ENCODE measurements at regions not wholly inside any gene's neighbourhood (a gene's known extent, or its start where the extent isn't known, plus 50 kb on each side); places are given as distances from the start of the nearest gene placed in this dataset.
A peak's percentile ranks its signal among the peaks of the same experiment; 100 is the strongest.

DNA sequence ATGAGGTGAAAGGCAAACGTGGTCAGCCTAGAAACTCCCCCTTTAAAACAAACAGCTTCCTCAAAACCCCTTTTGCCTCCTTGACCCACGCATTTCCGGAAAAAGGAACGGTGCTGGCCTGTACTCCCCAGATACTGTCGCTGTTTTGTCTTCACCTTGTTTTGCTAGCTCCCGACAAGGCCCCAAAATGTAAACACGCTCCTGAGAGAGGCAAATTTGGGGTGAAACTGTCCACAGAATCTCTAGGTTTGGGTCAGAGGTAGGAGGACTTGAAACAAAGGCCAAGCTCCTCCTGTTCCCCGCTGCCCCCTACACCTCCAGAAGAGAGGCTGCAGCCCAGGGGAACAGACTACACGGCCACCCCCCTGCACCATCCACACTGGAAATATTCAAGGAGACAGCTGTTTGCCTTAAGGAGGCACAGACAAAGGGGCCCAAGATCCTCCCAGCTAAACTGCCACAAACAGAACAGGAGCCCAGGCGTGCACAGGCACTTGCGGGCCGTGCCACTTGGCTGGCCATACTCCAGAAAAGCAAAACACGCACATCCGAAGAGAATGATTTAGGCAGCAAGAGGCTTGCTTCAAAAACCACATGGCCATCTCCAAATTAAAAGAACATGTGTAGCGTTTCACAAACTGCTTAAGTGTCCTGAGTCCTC lies 160.5 kb upstream of the GRK3 start:
- ChIA-PET POLR2A (no interaction called here), CTCF (interaction anchor here (1.0 to 1.1 kb wide), 2 partner anchors 9 to 23 kb away, joined by 3 to 4 read pairs; no protein-coding TSS in a partner anchor)
- H3K9me3 ChIP-seq (replicated peaks; ENCODE audit: control insufficient read depth, insufficient read depth, low read length), result no peaks in the 10 kb centered on the region
- dilution Hi-C loops (cut with MboI; ENCODE audit: extremely low pct_ligation_motif_present, low sequenced_read_pairs), result no loop called here
- no peaks in the 10 kb centered on the region for H3K9me1 ChIP-seq (replicated peaks; ENCODE audit: control insufficient read depth, extremely low read depth, insufficient read depth, low read length)
- H3K36me3 ChIP-seq (ENCODE audit: control insufficient read depth in 2 of 2, extremely low read depth in 1 of 2, insufficient read depth in 2 of 2, low read length in 2 of 2), result no peaks in the 10 kb centered on the region
- peaks cover 25% of the 10 kb centered on the region for H3K79me2 ChIP-seq (ENCODE audit: control insufficient read depth, insufficient read depth, low read length)
- peaks cover 32% of the 10 kb centered on the region for H3K4me1 ChIP-seq (ENCODE audit: control insufficient read depth, extremely low read depth, insufficient read depth, low read length)
- no peak overlapping the region for H3K27ac ChIP-seq (ENCODE audit: insufficient read depth, low read depth, low read length)
- no peak overlapping the region for H3K9ac ChIP-seq (replicated peaks; ENCODE audit: extremely low read depth, insufficient read depth, low read length)
- no peak for TF ChIP-seq FOS (IDR thresholded peaks at IDR 0.05; ENCODE audit: borderline replicate concordance, insufficient read depth, low read length)
- no peak for TF ChIP-seq EZH2 (IDR thresholded peaks at IDR 0.05; ENCODE audit: borderline replicate concordance, low read depth, low read length, severe bottlenecking)
- no peak for TF ChIP-seq POLR2AphosphoS5 (IDR thresholded peaks at IDR 0.05; ENCODE audit: insufficient read depth, low read depth, low read length)
- TF ChIP-seq POLR2A (IDR thresholded peaks at IDR 0.05; ENCODE audit: low read depth, low read length), result no peak
- no peak for TF ChIP-seq MYC (IDR thresholded peaks at IDR 0.05; ENCODE audit: low read depth, low read length)
- no peak for TF ChIP-seq GATA2 (IDR thresholded peaks at IDR 0.05; ENCODE audit: insufficient read depth, insufficient read length, low read depth, low read length)
- TF ChIP-seq, protein P1, sequence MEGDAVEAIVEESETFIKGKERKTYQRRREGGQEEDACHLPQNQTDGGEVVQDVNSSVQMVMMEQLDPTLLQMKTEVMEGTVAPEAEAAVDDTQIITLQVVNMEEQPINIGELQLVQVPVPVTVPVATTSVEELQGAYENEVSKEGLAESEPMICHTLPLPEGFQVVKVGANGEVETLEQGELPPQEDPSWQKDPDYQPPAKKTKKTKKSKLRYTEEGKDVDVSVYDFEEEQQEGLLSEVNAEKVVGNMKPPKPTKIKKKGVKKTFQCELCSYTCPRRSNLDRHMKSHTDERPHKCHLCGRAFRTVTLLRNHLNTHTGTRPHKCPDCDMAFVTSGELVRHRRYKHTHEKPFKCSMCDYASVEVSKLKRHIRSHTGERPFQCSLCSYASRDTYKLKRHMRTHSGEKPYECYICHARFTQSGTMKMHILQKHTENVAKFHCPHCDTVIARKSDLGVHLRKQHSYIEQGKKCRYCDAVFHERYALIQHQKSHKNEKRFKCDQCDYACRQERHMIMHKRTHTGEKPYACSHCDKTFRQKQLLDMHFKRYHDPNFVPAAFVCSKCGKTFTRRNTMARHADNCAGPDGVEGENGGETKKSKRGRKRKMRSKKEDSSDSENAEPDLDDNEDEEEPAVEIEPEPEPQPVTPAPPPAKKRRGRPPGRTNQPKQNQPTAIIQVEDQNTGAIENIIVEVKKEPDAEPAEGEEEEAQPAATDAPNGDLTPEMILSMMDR (IDR thresholded peaks at IDR 0.05; ENCODE audit: extremely low read depth in 1 of 2, insufficient read depth in 1 of 2, low read depth in 1 of 2, low read length in 2 of 2), result no peak
- TF ChIP-seq JUN (IDR thresholded peaks at IDR 0.05; ENCODE audit: borderline replicate concordance, insufficient read depth, insufficient read length, low read depth), result no peak
- TF ChIP-seq, protein P2, sequence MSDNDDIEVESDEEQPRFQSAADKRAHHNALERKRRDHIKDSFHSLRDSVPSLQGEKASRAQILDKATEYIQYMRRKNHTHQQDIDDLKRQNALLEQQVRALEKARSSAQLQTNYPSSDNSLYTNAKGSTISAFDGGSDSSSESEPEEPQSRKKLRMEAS (IDR thresholded peaks at IDR 0.05; ENCODE audit: insufficient read depth, insufficient read length), result no peak
- H3K4me2 ChIP-seq (ENCODE audit: insufficient read depth, low read length), result peak overlapping the region; percentile 67
- no peaks in the 10 kb centered on the region for H3K27me3 ChIP-seq (ENCODE audit: control insufficient read depth in 2 of 2, insufficient read depth in 2 of 2, low read length in 2 of 2)
- H3K4me3 ChIP-seq (replicated peaks in 1 of 3; ENCODE audit: insufficient read depth in 1 of 3, low read depth in 1 of 3, low read length in 3 of 3), result peak overlapping the region in 2 of 3 experiments; percentile 49 to 54
- no TSS peak for BruUV-seq (replicated peaks)
- peak overlapping the region; percentile 3 for H2AFZ ChIP-seq (ENCODE audit: low read depth, low read length)
- peak; percentile 73 for FAIRE-seq
- no peak for DNase-seq (ENCODE audit: low read depth, low spot score)
- no peaks in the 10 kb centered on the region for H4K20me1 ChIP-seq (replicated peaks; ENCODE audit: control insufficient read depth, extremely low read depth, insufficient read depth, low read length)
- intact Hi-C loops (cut with micrococcal nuclease), result loop anchor here (2.0 kb wide), 1 partner anchor 41 kb away; no protein-coding TSS in a partner anchor
